K562 (cell line): ENCODE measurements at regions not wholly inside any gene's neighbourhood (a gene's known extent, or its start where the extent isn't known, plus 50 kb on each side); places are given as distances from the start of the nearest gene placed in this dataset.

ENCODE experiments used
- ATAC-seq: fragments of 200-7000 bp; cut with Tn5 transposase; 3 replicates; pipeline ENCODE4 v1.9.1; 2020; ENCODE audit warnings: moderate library complexity
- BruUV-seq: library from RNA; stranded (reverse); fragments of 400-500 nt; replicated peaks from 2 replicates; lab custom pipeline; 2021; lab: Mats Ljungman, UMichigan
- CTCF ChIA-PET: fragments of 300-600 bp; formaldehyde crosslinking; extraction: SDS; loops from one replicate; lab custom pipeline; 2021; ENCODE audit warnings: low intra/inter-chr PET ratio; lab: Yijun Ruan, JAX
- POLR2A ChIA-PET: fragments of 300-600, 350-650 bp; sonication (Branson Sonifier 250); formaldehyde crosslinking; extraction: SDS; loops from one replicate; lab custom pipeline; 2021; ENCODE audit warnings: antibody characterized with exemption, inconsistent platforms; lab: Yijun Ruan, JAX
- DNase-seq, 4 experiments: peaks; one replicate each; pipeline versions ENCODE4 v3.0.0 to v3.0.0-alpha.2; 2011 to 2018; ENCODE audit warnings: low spot score in 3 of 4, mixed read lengths in 3 of 4; ENCODE audit errors: extremely low read depth in 1 of 4
- FAIRE-seq: peaks from 2 replicates; lab custom pipeline; 2011; peaks lifted over from hg19 to GRCh38; lab: Jason Lieb, UNC
- H2AFZ ChIP-seq: 2 replicates; pipeline ENCODE4 v1.6.0; 2011; ENCODE audit warnings: low read depth, low read length, control low read depth, inconsistent platforms
- H3K27ac ChIP-seq: fragments of 200-600 bp; 3 replicates; pipeline ENCODE4 v1.8.0; 2011; ENCODE audit warnings: low read depth, mild to moderate bottlenecking, control low read depth, inconsistent platforms, low read length, moderate library complexity, mixed read lengths; ENCODE audit errors: extremely low read depth
- H3K27me3 ChIP-seq, 2 experiments: fragments of 300-600 bp in 1 of 2; 2 replicates in 1 of 2; 3 replicates in 1 of 2; pipeline versions ENCODE4 v1.6.0 to v1.8.0; 2011; ENCODE audit warnings: inconsistent platforms in 2 of 2, low read length in 2 of 2, mild to moderate bottlenecking in 1 of 2, mixed read lengths in 1 of 2, moderate library complexity in 1 of 2; ENCODE audit not compliant: control insufficient read depth in 2 of 2, insufficient read depth in 2 of 2
- H3K36me3 ChIP-seq: fragments of 300-600 bp; 3 replicates; pipeline ENCODE4 v1.8.0; 2011; ENCODE audit warnings: mild to moderate bottlenecking, low read length, inconsistent platforms; ENCODE audit not compliant: control insufficient read depth, insufficient read depth
- H3K4me1 ChIP-seq, 2 experiments: fragments of 200-600 bp in 1 of 2; replicated peaks in 1 of 2; 2 replicates in 1 of 2; 3 replicates in 1 of 2; pipeline versions ENCODE4 v1.5.1 to v1.8.0; 2011; ENCODE audit warnings: inconsistent platforms in 2 of 2, low read length in 2 of 2, mild to moderate bottlenecking in 1 of 2, mixed read lengths in 1 of 2, moderate library complexity in 1 of 2; ENCODE audit not compliant: control insufficient read depth in 2 of 2, insufficient read depth in 2 of 2
- H3K4me2 ChIP-seq: 2 replicates; pipeline ENCODE4 v1.6.1; 2011; ENCODE audit warnings: low read length, control low read depth, inconsistent platforms, mixed read lengths; ENCODE audit not compliant: insufficient read depth
- H3K4me3 ChIP-seq: fragments of 200-600 bp; sonication (generic), shearing (Covaris generic); 2 replicates; pipeline ENCODE4 v1.5.1; 2016; ENCODE audit warnings: control low read depth, inconsistent platforms
- H3K79me2 ChIP-seq: fragments of 200-600 bp; 3 replicates; pipeline ENCODE4 v1.8.0; 2011; ENCODE audit warnings: low read length, inconsistent platforms; ENCODE audit not compliant: control insufficient read depth, insufficient read depth
- H3K9ac ChIP-seq, 2 experiments: 2 replicates each; pipeline versions ENCODE4 v1.6.0 to v1.6.1; 2011; ENCODE audit warnings: low read depth in 2 of 2, low read length in 2 of 2, control low read depth in 1 of 2, inconsistent platforms in 1 of 2, mild to moderate bottlenecking in 1 of 2, mixed read lengths in 1 of 2; ENCODE audit not compliant: insufficient read depth in 1 of 2
- H3K9me1 ChIP-seq: one replicate; pipeline ENCODE4 v1.6.0; 2011; ENCODE audit warnings: inconsistent platforms, mild to moderate bottlenecking, low read length, moderate library complexity; ENCODE audit not compliant: control insufficient read depth, insufficient read depth
- H3K9me3 ChIP-seq: replicated peaks from 2 replicates; pipeline ENCODE4 v1.5.1; 2011; ENCODE audit warnings: low read depth, low read length, inconsistent platforms; ENCODE audit not compliant: control insufficient read depth, insufficient read depth
- H4K20me1 ChIP-seq: replicated peaks from 2 replicates; pipeline ENCODE4 v1.6.1; 2011; ENCODE audit warnings: low read length, inconsistent platforms, mixed read lengths; ENCODE audit not compliant: control insufficient read depth, insufficient read depth
- CHD2 ChIP-seq: IDR thresholded peaks from 2 replicates; pipeline ENCODE4 v1.6.1; 2011; ENCODE audit warnings: low read depth, low read length
- CREBBP ChIP-seq: IDR thresholded peaks from one replicate; pipeline ENCODE4 v1.6.1; 2012; ENCODE audit warnings: low read depth, mild to moderate bottlenecking, control low read depth, inconsistent platforms, low read length
- ELF1 ChIP-seq: fragments of 200-800 bp; sonication (Bioruptor generic); IDR thresholded peaks from 2 replicates; pipeline ENCODE4 v1.6.1; 2016; ENCODE audit warnings: missing genetic modification characterization, missing compliant biosample characterization
- FOXA1 ChIP-seq: fragments of 450-650 bp; IDR thresholded peaks from 2 replicates; pipeline ENCODE4 v1.6.1; 2016; ENCODE audit warnings: mild to moderate bottlenecking, borderline replicate concordance
- FOXJ2 ChIP-seq: fragments of 200-800 bp; sonication (Bioruptor generic); IDR thresholded peaks from 2 replicates; pipeline ENCODE4 v1.6.1; 2016; ENCODE audit warnings: missing genetic modification characterization, missing compliant biosample characterization
- HMGXB4 ChIP-seq: sonication (generic); formaldehyde crosslinking; IDR thresholded peaks from 2 replicates; pipeline ENCODE4 v1.8.1; 2023; ENCODE audit warnings: mild to moderate bottlenecking, missing genetic modification reagents
- KAT8 ChIP-seq: fragments of 450-650 bp; IDR thresholded peaks from 2 replicates; pipeline ENCODE4 v1.6.1; 2016; ENCODE audit warnings: low read depth, mild to moderate bottlenecking
- KLF10 ChIP-seq: fragments of 250-450 bp; sonication (Bioruptor Pico); IDR thresholded peaks from 2 replicates; pipeline ENCODE4 v1.6.1; 2021; ENCODE audit warnings: matching md5 sums
- MEF2D ChIP-seq: conservative IDR thresholded peaks from 2 replicates; pipeline ENCODE4 v1.6.1; 2016; ENCODE audit warnings: low read depth, missing genetic modification characterization, missing compliant biosample characterization
- PHB ChIP-seq: fragments of 250-450 bp; sonication (Bioruptor Pico); IDR thresholded peaks from 2 replicates; pipeline ENCODE4 v1.5.0; 2021
- RAD21 ChIP-seq, 2 experiments: fragments of 250-450 bp in 1 of 2; fragments of 450-650 bp in 1 of 2; sonication (Bioruptor Pico) in 1 of 2; formaldehyde crosslinking in 1 of 2; IDR thresholded peaks in 1 of 2; conservative IDR thresholded peaks in 1 of 2; 2 replicates each; pipeline versions ENCODE4 v1.4.0 to v1.8.0; 2020 to 2022; ENCODE audit warnings: mild to moderate bottlenecking in 2 of 2, moderate library complexity in 1 of 2
- RUNX1 ChIP-seq: sonication (generic); IDR thresholded peaks from 2 replicates; pipeline ENCODE4 v1.6.1; 2016; ENCODE audit warnings: antibody characterized with exemption, low read depth
- SAP30 ChIP-seq: fragments of 200-600 bp; sonication (generic); IDR thresholded peaks from 2 replicates; pipeline ENCODE4 v1.6.1; 2012; ENCODE audit warnings: borderline replicate concordance, low read depth, mild to moderate bottlenecking, moderate library complexity, low read length, control low read depth, inconsistent platforms; ENCODE audit not compliant: insufficient read depth, poor library complexity, severe bottlenecking
- ZNF75A ChIP-seq: fragments of 450-650 bp; formaldehyde crosslinking; IDR thresholded peaks from 2 replicates; pipeline ENCODE4 v1.4.0; 2020; ENCODE audit warnings: mild to moderate bottlenecking
- WGBS: fragments of 100-300 bp; shearing (Covaris generic); methylation state at CpG from one replicate; pipeline ENCODE4 v1.1.6; 2016; ENCODE audit warnings: low coverage, mixed read lengths; ENCODE audit not compliant: insufficient coverage; ENCODE audit errors: missing lambda C conversion rate; 5-methylcytosine and 5-hydroxymethylcytosine counted together
- in situ Hi-C: fragments of 300-500 bp; cut with MboI; formaldehyde crosslinking; loops from 4 replicates; pipeline ENCODE4 v1.15.0; 2018; ENCODE audit warnings: inconsistent platforms, mixed read lengths
- intact Hi-C: fragments of 100-400 bp; cut with micrococcal nuclease; formaldehyde crosslinking; loops from 2 replicates; pipeline ENCODE4 v1.14.2; 2022
- TF ChIP-seq, protein P1 (sequence below): fragments of 450-650 bp; formaldehyde crosslinking; IDR thresholded peaks from 2 replicates; pipeline ENCODE4 v1.4.0; 2020; ENCODE audit warnings: mild to moderate bottlenecking, moderate library complexity

DNA sequence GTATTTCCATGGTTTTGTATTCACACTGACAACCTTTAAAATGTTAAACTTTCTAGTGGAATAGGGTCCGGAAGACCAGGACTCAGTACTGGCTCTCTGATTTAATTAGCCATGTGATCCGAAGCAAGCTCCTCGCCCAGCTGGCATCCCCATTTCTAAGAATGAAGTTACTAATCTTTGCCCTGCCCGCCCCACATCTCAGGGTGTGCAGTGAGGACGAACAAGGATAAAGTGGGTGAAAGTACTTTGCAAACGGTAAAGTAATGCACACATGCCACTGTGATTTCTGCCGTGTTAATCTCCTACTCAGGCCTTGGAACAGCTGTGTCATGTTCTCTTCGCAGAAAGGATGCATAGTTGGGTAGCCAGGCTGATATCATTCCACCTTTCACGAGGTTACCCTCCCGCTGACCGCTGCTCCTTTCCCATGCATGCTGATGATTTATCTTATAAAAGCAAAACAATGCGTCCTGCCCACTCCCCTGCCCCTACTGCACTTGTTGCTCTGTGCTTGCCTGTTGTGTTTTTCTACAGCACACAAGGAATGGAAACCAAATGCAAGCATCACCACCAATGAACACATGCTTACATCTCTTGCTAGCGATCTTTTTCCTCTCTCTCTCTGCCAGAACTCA, 539.0 kb downstream of the EFNB2 start:
- Histone ChIP-seq H3K27ac (no peak overlapping the region), H3K9me1 (no peaks in the 10 kb centered on the region), H3K4me3 (no peak overlapping the region), H3K9me3 (no peaks in the 10 kb centered on the region), H2AFZ (no peak overlapping the region), H3K9ac (no peak overlapping the region), H3K27me3 (no peaks in the 10 kb centered on the region), H3K36me3 (no peaks in the 10 kb centered on the region), H3K79me2 (no peaks in the 10 kb centered on the region), H3K4me1 (no peaks in the 10 kb centered on the region), H3K4me2 (no peak overlapping the region), H4K20me1 (no peaks in the 10 kb centered on the region)
- intact Hi-C loops, result no loop called here
- in situ Hi-C loops, result no loop called here
- BruUV-seq, result no TSS peak
- no peak for DNase-seq
- no peak for FAIRE-seq
- ChIA-PET CTCF (no interaction called here), POLR2A (no interaction called here)
- ATAC-seq, result no peak
- WGBS, result 0% methylated on average over 12 of the region's 13 CpGs
- TF ChIP-seq RUNX1, result no peak
- TF ChIP-seq RAD21 (CRISPR knock-in tag; conservative IDR thresholded peaks at IDR 0.05 in 1 of 2, IDR thresholded peaks at IDR 0.05 in 1 of 2), result no peak
- TF ChIP-seq FOXJ2 (tag), result no peak
- no peak for TF ChIP-seq CHD2
- no peak for TF ChIP-seq MEF2D (tag)
- TF ChIP-seq PHB (CRISPR knock-in tag), result no peak
- TF ChIP-seq ZNF75A (CRISPR knock-in tag), result no peak
- no peak for TF ChIP-seq ELF1 (tag)
- TF ChIP-seq, protein P1, sequence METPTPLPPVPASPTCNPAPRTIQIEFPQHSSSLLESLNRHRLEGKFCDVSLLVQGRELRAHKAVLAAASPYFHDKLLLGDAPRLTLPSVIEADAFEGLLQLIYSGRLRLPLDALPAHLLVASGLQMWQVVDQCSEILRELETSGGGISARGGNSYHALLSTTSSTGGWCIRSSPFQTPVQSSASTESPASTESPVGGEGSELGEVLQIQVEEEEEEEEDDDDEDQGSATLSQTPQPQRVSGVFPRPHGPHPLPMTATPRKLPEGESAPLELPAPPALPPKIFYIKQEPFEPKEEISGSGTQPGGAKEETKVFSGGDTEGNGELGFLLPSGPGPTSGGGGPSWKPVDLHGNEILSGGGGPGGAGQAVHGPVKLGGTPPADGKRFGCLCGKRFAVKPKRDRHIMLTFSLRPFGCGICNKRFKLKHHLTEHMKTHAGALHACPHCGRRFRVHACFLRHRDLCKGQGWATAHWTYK (CRISPR knock-in tag), result no peak
- TF ChIP-seq SAP30, result no peak
- TF ChIP-seq KLF10 (CRISPR knock-in tag), result no peak
- TF ChIP-seq CREBBP, result no peak
- TF ChIP-seq HMGXB4 (CRISPR knock-in tag), result no peak
- TF ChIP-seq FOXA1, result no peak
- no peak for TF ChIP-seq KAT8
